ENCODE measurements at regions not wholly inside any gene's neighbourhood (a gene's known extent, or its start where the extent isn't known, plus 50 kb on each side); places are given as distances from the start of the nearest gene placed in this dataset.

- TF ChIP-seq EZH2phosphoT487 (conservative IDR thresholded peaks at IDR 0.05; ENCODE audit: low read length): no peak
- TF ChIP-seq, protein P1, sequence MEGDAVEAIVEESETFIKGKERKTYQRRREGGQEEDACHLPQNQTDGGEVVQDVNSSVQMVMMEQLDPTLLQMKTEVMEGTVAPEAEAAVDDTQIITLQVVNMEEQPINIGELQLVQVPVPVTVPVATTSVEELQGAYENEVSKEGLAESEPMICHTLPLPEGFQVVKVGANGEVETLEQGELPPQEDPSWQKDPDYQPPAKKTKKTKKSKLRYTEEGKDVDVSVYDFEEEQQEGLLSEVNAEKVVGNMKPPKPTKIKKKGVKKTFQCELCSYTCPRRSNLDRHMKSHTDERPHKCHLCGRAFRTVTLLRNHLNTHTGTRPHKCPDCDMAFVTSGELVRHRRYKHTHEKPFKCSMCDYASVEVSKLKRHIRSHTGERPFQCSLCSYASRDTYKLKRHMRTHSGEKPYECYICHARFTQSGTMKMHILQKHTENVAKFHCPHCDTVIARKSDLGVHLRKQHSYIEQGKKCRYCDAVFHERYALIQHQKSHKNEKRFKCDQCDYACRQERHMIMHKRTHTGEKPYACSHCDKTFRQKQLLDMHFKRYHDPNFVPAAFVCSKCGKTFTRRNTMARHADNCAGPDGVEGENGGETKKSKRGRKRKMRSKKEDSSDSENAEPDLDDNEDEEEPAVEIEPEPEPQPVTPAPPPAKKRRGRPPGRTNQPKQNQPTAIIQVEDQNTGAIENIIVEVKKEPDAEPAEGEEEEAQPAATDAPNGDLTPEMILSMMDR (IDR thresholded peaks at IDR 0.05; ENCODE audit: insufficient read depth, low read length, poor library complexity, severe bottlenecking): no peak
- Histone ChIP-seq H3K4me2 (ENCODE audit: low read depth, low read length, poor library complexity, severe bottlenecking) (no peak overlapping the region), H2AFZ (ENCODE audit: low read depth, low read length, severe bottlenecking) (no peak overlapping the region), H4K20me1 (ENCODE audit: low read depth, low read length) (no peaks in the 10 kb centered on the region), H3K9me2 (replicated peaks; ENCODE audit: insufficient read depth, low read length) (no peaks in the 10 kb centered on the region), H3K4me3 (ENCODE audit: insufficient read depth, low read length, poor library complexity, severe bottlenecking) (no peak overlapping the region), H3K79me2 (ENCODE audit: insufficient read depth, low read length) (no peaks in the 10 kb centered on the region), H3F3A (ENCODE audit: insufficient read depth) (no peaks in the 10 kb centered on the region), H3K27ac (ENCODE audit: low read depth, low read length) (no peak overlapping the region), H3K36me3 (ENCODE audit: low read length) (no peaks in the 10 kb centered on the region), H3K9ac (ENCODE audit: low read length) (no peak overlapping the region), H3K9me3 (ENCODE audit: insufficient read depth, low read length) (no peaks in the 10 kb centered on the region), H3K27me3 (ENCODE audit: low read length) (no peaks in the 10 kb centered on the region)
These were observed 130.4 kb upstream of the CLINT1 start for GRCh38 chr5:157989296-157989695.

GRCh38 chr5:157987259-157987658 lies 128.3 kb upstream of the CLINT1 start:
- Histone ChIP-seq H3K36me3 (ENCODE audit: low read length) (no peaks in the 10 kb centered on the region), H3K79me2 (ENCODE audit: insufficient read depth, low read length) (no peaks in the 10 kb centered on the region), H3K9me3 (ENCODE audit: insufficient read depth, low read length) (no peaks in the 10 kb centered on the region), H3K27me3 (ENCODE audit: low read length) (no peaks in the 10 kb centered on the region), H3K4me2 (ENCODE audit: low read depth, low read length, poor library complexity, severe bottlenecking) (no peak overlapping the region), H3K27ac (ENCODE audit: low read depth, low read length) (no peak overlapping the region), H4K20me1 (ENCODE audit: low read depth, low read length) (no peaks in the 10 kb centered on the region), H3F3A (ENCODE audit: insufficient read depth) (no peaks in the 10 kb centered on the region), H2AFZ (ENCODE audit: low read depth, low read length, severe bottlenecking) (no peak overlapping the region), H3K9ac (ENCODE audit: low read length) (no peak overlapping the region), H3K9me2 (replicated peaks; ENCODE audit: insufficient read depth, low read length) (no peaks in the 10 kb centered on the region), H3K4me3 (ENCODE audit: insufficient read depth, low read length, poor library complexity, severe bottlenecking) (no peak overlapping the region)
- TF ChIP-seq EZH2phosphoT487 (conservative IDR thresholded peaks at IDR 0.05; ENCODE audit: low read length): no peak
- TF ChIP-seq, protein P1 (IDR thresholded peaks at IDR 0.05; ENCODE audit: insufficient read depth, low read length, poor library complexity, severe bottlenecking): no peak

DNA sequence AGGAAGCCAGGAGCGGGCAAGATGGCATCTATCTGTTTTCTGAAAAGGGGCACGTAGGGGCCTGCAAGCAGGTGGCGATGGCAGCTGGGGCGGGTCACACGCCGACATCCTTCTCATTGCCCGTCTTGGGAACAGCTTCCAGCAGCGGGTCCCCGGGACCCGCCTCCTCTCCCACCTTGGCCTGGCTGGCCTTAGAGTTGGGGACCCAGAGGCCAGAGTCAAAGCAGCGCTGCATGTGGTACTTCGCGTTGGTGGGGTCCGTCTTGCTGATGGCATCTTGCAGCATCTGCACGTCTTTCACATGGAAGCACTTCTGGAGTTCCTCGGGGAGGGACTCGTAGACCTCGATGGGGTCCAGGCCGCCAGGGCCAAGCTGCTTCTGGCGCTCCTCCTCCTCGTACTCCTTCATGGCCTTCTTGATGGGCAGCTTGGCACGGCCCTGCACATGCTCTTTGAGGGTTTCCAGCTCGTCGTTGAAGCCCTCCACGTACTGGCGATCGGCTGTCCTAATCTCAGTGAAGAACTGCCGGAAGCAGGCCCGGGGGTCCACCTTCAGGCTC lies 127.6 kb upstream of the CLINT1 start:
- no peaks in the 10 kb centered on the region for H3K9me2 ChIP-seq (replicated peaks; ENCODE audit: insufficient read depth, low read length)
- H3F3A ChIP-seq (ENCODE audit: insufficient read depth): no peaks in the 10 kb centered on the region
- H4K20me1 ChIP-seq (ENCODE audit: low read depth, low read length): no peaks in the 10 kb centered on the region
- H3K27ac ChIP-seq (ENCODE audit: low read depth, low read length): no peak overlapping the region
- no peak overlapping the region for H3K4me2 ChIP-seq (ENCODE audit: low read depth, low read length, poor library complexity, severe bottlenecking)
- H2AFZ ChIP-seq (ENCODE audit: low read depth, low read length, severe bottlenecking): no peak overlapping the region
- no peak overlapping the region for H3K4me3 ChIP-seq (ENCODE audit: insufficient read depth, low read length, poor library complexity, severe bottlenecking)
- H3K9me3 ChIP-seq (ENCODE audit: insufficient read depth, low read length): no peaks in the 10 kb centered on the region
- H3K27me3 ChIP-seq (ENCODE audit: low read length): no peaks in the 10 kb centered on the region
- no peaks in the 10 kb centered on the region for H3K36me3 ChIP-seq (ENCODE audit: low read length)
- no peaks in the 10 kb centered on the region for H3K79me2 ChIP-seq (ENCODE audit: insufficient read depth, low read length)
- no peak for TF ChIP-seq EZH2phosphoT487 (conservative IDR thresholded peaks at IDR 0.05; ENCODE audit: low read length)
- TF ChIP-seq, protein P1 (IDR thresholded peaks at IDR 0.05; ENCODE audit: insufficient read depth, low read length, poor library complexity, severe bottlenecking): no peak
- H3K9ac ChIP-seq (ENCODE audit: low read length): no peak overlapping the region

All from SU-DHL-6 (cell line).